Right lung (tissue), 2 donors: ENCODE measurements at regions not wholly inside any gene's neighbourhood (a gene's known extent, or its start where the extent isn't known, plus 50 kb on each side); places are given as distances from the start of the nearest gene placed in this dataset.
"Not testable (repeated sequence)": the region's sequence is repeated elsewhere in the genome, so short reads cannot be mapped to it uniquely, and the experiment has no call there.

Source experiments
- DNase-seq, 2 donors: peaks; one replicate each; pipeline ENCODE4 v3.0.0-alpha.2; 2013

DNA sequence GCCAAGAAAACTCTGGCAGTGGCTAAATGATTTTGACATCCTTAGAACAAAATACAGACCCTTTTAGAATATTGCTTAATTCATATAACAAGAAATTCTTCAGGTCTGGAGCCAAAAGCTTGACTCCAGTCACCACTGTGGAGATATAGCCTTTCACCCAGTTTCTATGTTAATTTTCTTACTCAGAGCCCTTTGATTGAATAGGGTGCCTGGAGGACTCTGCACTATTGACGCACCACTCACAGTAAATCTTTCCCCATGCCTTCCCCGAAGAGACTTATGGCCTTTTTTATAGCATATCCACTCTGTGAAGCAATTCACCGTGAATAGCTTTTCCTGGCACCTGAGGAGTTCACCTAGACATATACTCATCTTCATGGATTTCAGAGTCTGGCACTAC lies 613.8 kb downstream of the ZWINT start:
- no peak for DNase-seq

DNA sequence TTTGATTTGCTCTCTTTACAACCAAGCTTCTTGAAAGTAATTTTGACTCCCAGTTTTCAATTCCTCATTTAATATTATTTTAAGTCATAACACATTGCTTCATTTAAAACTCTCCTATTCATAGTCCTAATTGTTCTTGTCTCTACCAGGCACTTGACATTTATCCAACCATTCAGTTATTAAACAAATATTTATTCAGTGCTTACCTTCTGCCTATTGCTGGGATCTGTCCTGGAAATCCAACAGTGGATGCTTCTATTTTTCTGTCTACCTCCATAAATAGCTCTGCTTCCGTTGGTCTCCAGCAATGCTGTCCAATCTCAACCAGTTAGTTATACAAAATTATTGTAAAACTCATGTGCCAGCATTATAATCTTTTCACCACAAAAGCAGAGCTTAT lies 615.1 kb downstream of the ZWINT start:
- DNase-seq, result no peak

DNA sequence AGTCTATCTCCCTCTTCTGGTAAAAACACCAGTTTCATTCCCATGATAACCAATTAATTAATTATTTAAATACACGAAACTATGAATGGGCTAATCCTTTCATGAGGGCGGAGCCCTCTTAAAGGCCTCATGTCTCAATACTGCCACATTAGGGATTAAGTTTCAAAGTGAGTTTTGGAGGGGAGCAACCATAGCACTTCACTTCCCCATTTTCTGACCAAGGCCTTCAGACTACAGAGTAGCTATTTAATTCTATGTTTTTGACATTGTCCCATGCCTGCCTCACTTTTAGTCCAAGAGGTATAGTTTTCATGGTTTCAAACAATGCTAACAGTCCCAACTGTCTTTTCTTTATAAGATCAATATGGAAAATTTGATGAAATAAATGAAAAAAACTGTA lies 618.6 kb downstream of the ZWINT start:
- DNase-seq, result no peak

DNA sequence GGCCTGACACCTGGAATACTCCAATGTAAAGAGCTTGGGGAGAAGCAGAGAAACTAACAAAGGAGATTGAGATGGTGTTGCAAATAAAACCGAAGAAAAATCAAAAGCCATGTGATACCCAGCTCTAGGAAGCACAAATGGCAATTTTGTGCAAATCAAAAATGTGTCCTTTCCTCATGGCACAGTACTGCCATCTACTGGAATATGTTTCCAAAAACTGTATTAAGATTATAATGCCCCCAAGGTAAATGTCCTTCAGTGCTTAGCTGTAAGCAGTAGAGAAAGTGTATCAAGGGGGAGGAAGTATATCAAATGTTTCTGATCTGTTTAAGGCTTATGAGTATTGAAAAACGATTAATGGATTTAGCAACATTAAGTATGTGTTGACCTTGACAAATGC lies 620.3 kb downstream of the ZWINT start:
- DNase-seq, result peak in 1 of 2 donors; percentile 1

GRCh38 chr10:55740110-55740509 lies 620.9 kb downstream of the ZWINT start:
- no peak for DNase-seq

DNA sequence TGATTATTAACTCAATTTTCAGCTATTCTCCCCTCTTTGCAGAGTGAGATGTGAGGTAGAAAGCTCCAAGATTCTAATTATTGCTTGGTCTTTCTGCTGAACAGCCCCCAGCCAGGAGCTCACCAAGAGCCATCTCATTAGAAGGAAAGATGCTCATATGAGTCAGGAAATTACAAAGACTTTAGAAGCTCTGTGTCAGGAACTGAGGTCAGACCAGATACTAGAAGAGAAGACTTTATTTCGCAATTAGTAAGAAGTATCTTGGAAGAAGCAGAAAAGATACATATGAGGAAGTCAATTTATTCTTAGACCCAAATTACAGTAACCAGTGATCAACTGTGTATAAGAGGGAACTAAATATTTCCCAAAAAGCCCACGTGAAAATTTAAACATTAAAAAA lies 626.9 kb downstream of the ZWINT start:
- no peak for DNase-seq

DNA sequence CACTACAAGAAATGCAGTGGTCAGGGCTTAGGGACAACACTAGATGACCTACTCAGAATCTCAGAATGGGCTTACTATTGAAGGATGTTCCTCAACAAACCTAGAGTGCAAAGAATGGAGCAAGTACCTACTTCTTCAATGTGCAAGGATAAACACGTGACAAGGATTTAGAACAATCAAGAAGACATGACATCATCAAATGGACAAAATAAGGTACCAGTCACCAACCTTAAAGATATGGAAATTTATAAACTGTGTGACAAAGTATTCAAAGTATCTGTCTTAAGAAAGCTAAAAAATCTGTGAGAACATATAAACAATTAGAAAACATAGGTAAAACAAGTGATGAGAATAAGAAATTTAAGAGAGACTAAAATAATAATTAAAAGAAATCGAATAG lies 656.1 kb downstream of the ZWINT start:
- DNase-seq, result no peak

- DNase-seq, result no peak
These were observed 692.6 kb downstream of the ZWINT start for GRCh38 chr10:55668326-55668922.

- DNase-seq, result no peak
These were observed 707.5 kb downstream of the ZWINT start for GRCh38 chr10:55653531-55653930.

GRCh38 chr10:55641601-55642000 lies 719.5 kb downstream of the ZWINT start:
- no peak for DNase-seq

DNA sequence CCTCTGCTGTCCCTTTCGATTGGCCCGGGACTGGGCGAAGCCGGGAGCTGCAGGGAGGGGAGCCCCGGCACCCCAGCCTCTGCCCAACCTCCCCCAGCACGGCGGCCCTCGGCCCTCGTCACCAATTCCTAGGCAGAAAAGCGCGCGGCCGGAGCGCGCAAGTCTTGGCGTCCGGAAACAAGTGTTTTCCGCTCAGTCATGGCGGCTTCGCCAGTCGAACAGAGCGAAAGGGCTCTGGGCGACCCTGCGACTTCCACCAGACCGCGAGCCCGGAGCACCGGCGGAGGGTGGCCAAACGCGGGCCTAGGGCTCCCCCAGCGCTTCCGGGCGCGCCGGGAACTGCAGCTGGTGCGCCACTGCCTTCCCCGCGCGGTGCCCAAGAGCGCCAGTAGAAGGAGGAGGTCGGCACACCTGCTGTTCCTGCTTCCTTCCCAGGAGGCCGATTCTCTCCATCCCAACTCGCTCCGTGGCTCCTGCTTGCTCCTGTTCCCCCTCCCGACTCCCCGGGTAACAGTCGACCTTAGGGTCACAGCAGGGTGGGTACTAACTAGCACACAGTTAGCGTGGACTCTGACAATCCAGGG lies 729.9 kb downstream of the ZWINT start:
- peak; percentile 57 to 65 for DNase-seq

- DNase-seq, result peak in 1 of 2 donors; percentile 30
These were observed 730.5 kb downstream of the ZWINT start for GRCh38 chr10:55630491-55631056.

DNA sequence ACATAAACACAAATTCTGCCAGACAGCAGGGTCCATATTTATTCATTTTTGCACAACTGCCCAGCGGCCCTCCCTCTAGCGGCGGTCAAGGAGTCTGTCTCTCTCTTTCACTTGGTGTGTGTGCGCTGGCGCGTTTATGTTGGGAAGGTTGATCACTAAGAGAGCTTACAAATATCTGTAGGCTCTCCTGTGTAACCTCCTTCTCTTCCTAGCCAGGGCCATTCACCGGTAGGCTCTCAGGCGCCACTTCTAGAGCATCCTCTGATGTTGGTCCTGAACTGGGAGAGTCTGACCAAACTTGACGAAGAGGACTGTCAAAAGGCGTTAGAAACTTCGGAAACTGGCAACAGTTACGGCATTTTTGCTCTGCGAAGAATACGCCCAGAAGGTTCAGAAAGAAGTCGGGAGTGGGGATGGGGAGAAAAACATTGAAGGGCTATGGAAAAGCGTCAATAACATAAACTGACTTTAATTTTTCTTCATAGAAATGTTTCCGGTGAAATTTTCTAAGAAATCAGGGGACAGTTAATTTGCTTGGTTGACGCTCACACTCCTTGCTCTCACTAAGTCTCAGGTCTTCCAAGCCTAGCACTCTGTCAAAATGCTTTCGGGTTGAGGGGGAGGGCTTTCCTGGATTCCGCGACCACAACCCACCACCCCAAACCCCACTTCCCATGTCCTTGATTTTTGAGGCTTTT lies 731.1 kb downstream of the ZWINT start:
- DNase-seq, result peak; percentile 40 to 42

DNA sequence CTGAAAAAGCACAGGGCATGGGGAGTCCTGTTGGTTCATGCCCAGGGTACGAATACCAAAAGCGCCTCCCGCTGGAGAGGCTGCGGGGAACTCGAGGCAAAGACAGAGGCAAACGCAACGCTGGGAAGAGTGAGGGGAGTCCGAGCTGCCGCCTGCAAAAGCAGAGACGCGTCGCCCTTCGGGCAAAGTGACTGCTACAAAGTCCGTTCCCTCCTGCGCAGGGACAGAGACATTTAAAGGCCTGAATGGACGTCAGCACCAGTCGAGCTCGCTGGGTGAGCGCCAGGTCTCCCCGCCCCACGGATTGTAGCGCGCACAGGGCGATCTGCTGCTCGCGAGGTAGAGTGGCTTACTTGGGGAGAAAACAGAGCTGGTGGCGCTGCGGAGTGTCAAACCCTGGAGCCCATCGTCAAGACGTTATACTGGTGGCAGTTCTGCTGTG lies 732.8 kb downstream of the ZWINT start:
- peak; percentile 13 to 30 for DNase-seq

DNA sequence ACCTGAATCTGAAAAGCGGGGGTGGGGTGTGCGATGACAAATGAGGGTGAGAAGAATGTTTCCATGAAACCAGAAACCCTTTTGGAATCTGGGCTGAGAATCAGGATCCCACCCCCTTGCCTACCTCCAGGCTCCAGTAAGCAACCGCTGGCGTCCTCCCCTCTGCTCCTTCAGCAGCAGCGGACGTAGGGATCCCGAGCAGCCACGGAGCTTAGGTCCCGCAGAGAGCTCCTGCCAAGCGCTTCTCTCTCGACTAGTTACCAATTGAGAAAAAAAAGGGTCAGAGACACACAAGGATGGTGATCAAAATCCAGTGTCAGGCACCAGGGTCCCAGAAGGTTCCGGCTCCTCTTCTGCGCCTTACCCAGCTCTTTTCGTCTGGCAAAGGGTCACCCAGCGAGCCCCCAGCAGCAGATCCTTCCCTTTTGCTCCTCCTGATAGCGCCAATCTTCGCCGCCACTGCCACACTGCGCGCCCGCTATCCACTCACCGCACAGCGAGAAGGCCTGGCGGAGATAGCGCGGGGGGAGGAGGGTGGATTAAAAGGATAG lies 733.5 kb downstream of the ZWINT start:
- DNase-seq, result peak; percentile 5 to 13

GRCh38 chr10:55601690-55602478 lies 759.2 kb downstream of the ZWINT start:
- not testable (repeated sequence) for DNase-seq

GRCh38 chr10:55551603-55552002 lies 750.6 kb upstream of the PCDH15 start:
- DNase-seq, result no peak

- no peak for DNase-seq
These were observed 749.2 kb upstream of the PCDH15 start for GRCh38 chr10:55550236-55550635.

GRCh38 chr10:55537497-55537896 lies 736.5 kb upstream of the PCDH15 start:
- DNase-seq, result not testable (repeated sequence)

DNA sequence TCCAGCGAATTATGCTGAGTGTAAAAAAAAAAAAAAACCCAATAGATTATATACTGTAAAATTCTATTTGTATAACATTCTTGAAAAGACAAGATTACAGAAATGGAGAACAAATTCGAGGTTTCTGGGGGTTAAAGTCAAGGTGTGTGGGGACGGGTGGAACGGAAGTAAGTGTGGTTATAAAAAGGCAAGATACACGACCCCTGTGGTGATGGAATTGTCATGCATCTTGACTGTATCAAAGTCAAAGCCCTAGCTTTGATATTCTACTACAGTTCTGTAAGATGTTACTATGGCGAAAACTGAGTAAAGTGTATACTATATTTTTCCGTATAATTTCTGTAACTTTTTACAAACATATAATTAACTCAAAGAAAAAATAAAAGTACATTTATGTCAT lies 718.2 kb upstream of the PCDH15 start:
- DNase-seq, result no peak

GRCh38 chr10:55518416-55518815 lies 717.4 kb upstream of the PCDH15 start:
- not testable (repeated sequence) for DNase-seq

GRCh38 chr10:55509168-55509567 lies 708.1 kb upstream of the PCDH15 start:
- no peak for DNase-seq
